Fibroblast of lung (primary cell): ENCODE measurements at regions not wholly inside any gene's neighbourhood (a gene's known extent, or its start where the extent isn't known, plus 50 kb on each side); places are given as distances from the start of the nearest gene placed in this dataset.
A peak's percentile ranks its signal among the peaks of the same experiment; 100 is the strongest.

Experiments
- DNase-seq, 2 donors: peaks; one replicate each; pipeline versions ENCODE4 v3.0.0 to v3.0.0-alpha.2; 2010; ENCODE audit warnings: low read depth in 2 of 2
- H2AFZ ChIP-seq: 2 replicates; pipeline ENCODE4 v1.5.1; 2012; ENCODE audit warnings: low read length, control low read depth, inconsistent platforms
- H3K27ac ChIP-seq: 2 replicates; pipeline ENCODE4 v1.5.1; 2011; ENCODE audit warnings: low read length, control low read depth; ENCODE audit not compliant: insufficient read depth
- H3K27me3 ChIP-seq: 2 replicates; pipeline ENCODE4 v1.5.1; 2011; ENCODE audit warnings: mild to moderate bottlenecking, low read length; ENCODE audit not compliant: control insufficient read depth, insufficient read depth
- H3K36me3 ChIP-seq: 2 replicates; pipeline ENCODE4 v1.5.1; 2011; ENCODE audit warnings: low read length; ENCODE audit not compliant: control insufficient read depth, insufficient read depth
- H3K4me1 ChIP-seq: 2 replicates; pipeline ENCODE4 v1.5.1; 2011; ENCODE audit warnings: low read length; ENCODE audit not compliant: control insufficient read depth, insufficient read depth; ENCODE audit errors: extremely low read depth
- H3K4me2 ChIP-seq: 2 replicates; pipeline ENCODE4 v1.5.1; 2011; ENCODE audit warnings: low read length, control low read depth; ENCODE audit not compliant: insufficient read depth; ENCODE audit errors: extremely low read depth
- H3K4me3 ChIP-seq, 4 experiments: fragments of 200-600 bp in 1 of 4; sonication (generic) in 1 of 4; replicated peaks in 1 of 4; 2 replicates each; pipeline ENCODE4 v1.5.1; 2011 to 2016; ENCODE audit warnings: low read length in 4 of 4, low read depth in 3 of 4, mild to moderate bottlenecking in 3 of 4, control low read depth in 2 of 4, inconsistent platforms in 1 of 4, mixed read lengths in 1 of 4; ENCODE audit not compliant: insufficient read depth in 1 of 4; ENCODE audit errors: control extremely low read depth in 1 of 4
- H3K79me2 ChIP-seq: 2 replicates; pipeline ENCODE4 v1.5.1; 2012; ENCODE audit warnings: mild to moderate bottlenecking, low read length, inconsistent platforms; ENCODE audit not compliant: control insufficient read depth, insufficient read depth
- H3K9ac ChIP-seq: 2 replicates; pipeline ENCODE4 v1.5.1; 2011; ENCODE audit warnings: mild to moderate bottlenecking, low read length, control low read depth; ENCODE audit not compliant: insufficient read depth
- H3K9me3 ChIP-seq: 2 replicates; pipeline ENCODE4 v1.5.1; 2012; ENCODE audit warnings: low read depth, low read length; ENCODE audit not compliant: control insufficient read depth, insufficient read depth
- H4K20me1 ChIP-seq: 2 replicates; pipeline ENCODE4 v1.5.1; 2011; ENCODE audit warnings: low read length; ENCODE audit not compliant: control insufficient read depth, insufficient read depth; ENCODE audit errors: extremely low read depth
- CTCF ChIP-seq, 2 donors: IDR thresholded peaks in 1 of 2; conservative IDR thresholded peaks in 1 of 2; 1 replicate in 1 of 2; 2 replicates in 1 of 2; pipeline ENCODE4 v1.5.1; 2011 to 2012; ENCODE audit warnings: low read length in 2 of 2, control low read depth in 1 of 2, inconsistent platforms in 1 of 2, low read depth in 1 of 2, mild to moderate bottlenecking in 1 of 2
- EZH2 ChIP-seq: IDR thresholded peaks from 2 replicates; pipeline ENCODE4 v1.5.1; 2012; ENCODE audit warnings: low read length, control low read depth, mild to moderate bottlenecking; ENCODE audit errors: missing control alignments

GRCh38 chr13:86172961-86173360 lies 373.7 kb upstream of the SLITRK6 start:
- Histone ChIP-seq H3K79me2 (no peaks in the 10 kb centered on the region), H4K20me1 (no peaks in the 10 kb centered on the region), H3K9ac (no peak overlapping the region)

GRCh38 chr13:86161257-86161656 lies 362.0 kb upstream of the SLITRK6 start:
- Histone ChIP-seq H3K9ac (no peak overlapping the region), H3K9me3 (no peaks in the 10 kb centered on the region), H3K27me3 (no peaks in the 10 kb centered on the region), H3K79me2 (no peaks in the 10 kb centered on the region), H4K20me1 (no peaks in the 10 kb centered on the region), H3K4me1 (no peaks in the 10 kb centered on the region), H3K36me3 (no peaks in the 10 kb centered on the region), H2AFZ (no peak overlapping the region), H3K4me2 (no peak overlapping the region), H3K27ac (no peak overlapping the region), H3K4me3 (no peak overlapping the region)
- DNase-seq: no peak
- TF ChIP-seq CTCF (conservative IDR thresholded peaks at IDR 0.05 in 1 of 2, IDR thresholded peaks at IDR 0.05 in 1 of 2; ENCODE audit: low read depth in 1 of 2, low read length in 2 of 2) (no peak), EZH2 (no peak)

More at GRCh38 chr13:86172961-86173360, 373.7 kb upstream of the SLITRK6 start:
- Histone ChIP-seq H3K27ac (no peak overlapping the region), H3K9me3 (no peaks in the 10 kb centered on the region), H3K4me3 (no peak overlapping the region), H3K36me3 (no peaks in the 10 kb centered on the region), H3K4me1 (no peaks in the 10 kb centered on the region), H2AFZ (no peak overlapping the region), H3K4me2 (no peak overlapping the region), H3K27me3 (no peaks in the 10 kb centered on the region)
- peak in 1 of 2 donors; percentile 21 for DNase-seq
- no peak for TF ChIP-seq CTCF (conservative IDR thresholded peaks at IDR 0.05 in 1 of 2, IDR thresholded peaks at IDR 0.05 in 1 of 2; ENCODE audit: low read depth in 1 of 2, low read length in 2 of 2)
- TF ChIP-seq EZH2: no peak

GRCh38 chr13:86155756-86156155 lies 356.5 kb upstream of the SLITRK6 start:
- Histone ChIP-seq H3K4me1 (no peaks in the 10 kb centered on the region), H3K27ac (no peak overlapping the region), H3K27me3 (no peaks in the 10 kb centered on the region), H3K79me2 (no peaks in the 10 kb centered on the region), H4K20me1 (no peaks in the 10 kb centered on the region), H3K4me3 (no peak overlapping the region), H3K4me2 (no peak overlapping the region), H3K9ac (no peak overlapping the region), H2AFZ (no peak overlapping the region), H3K9me3 (no peaks in the 10 kb centered on the region), H3K36me3 (no peaks in the 10 kb centered on the region)
- DNase-seq: no peak
- no peak for TF ChIP-seq CTCF (conservative IDR thresholded peaks at IDR 0.05 in 1 of 2, IDR thresholded peaks at IDR 0.05 in 1 of 2; ENCODE audit: low read depth in 1 of 2, low read length in 2 of 2)
